Stimulated activated CD4-positive, alpha-beta T cell treated with anti-CD3 and anti-CD28 coated beads, Interleukin-2, amount 100 ng/mL, for 4 hours (primary cell): ENCODE measurements at regions not wholly inside any gene's neighbourhood (a gene's known extent, or its start where the extent isn't known, plus 50 kb on each side); places are given as distances from the start of the nearest gene placed in this dataset.

Experiments
- DNase-seq: peaks from one replicate; pipeline ENCODE4 v3.0.0-alpha.2; 2020; ENCODE audit warnings: low read depth

DNA sequence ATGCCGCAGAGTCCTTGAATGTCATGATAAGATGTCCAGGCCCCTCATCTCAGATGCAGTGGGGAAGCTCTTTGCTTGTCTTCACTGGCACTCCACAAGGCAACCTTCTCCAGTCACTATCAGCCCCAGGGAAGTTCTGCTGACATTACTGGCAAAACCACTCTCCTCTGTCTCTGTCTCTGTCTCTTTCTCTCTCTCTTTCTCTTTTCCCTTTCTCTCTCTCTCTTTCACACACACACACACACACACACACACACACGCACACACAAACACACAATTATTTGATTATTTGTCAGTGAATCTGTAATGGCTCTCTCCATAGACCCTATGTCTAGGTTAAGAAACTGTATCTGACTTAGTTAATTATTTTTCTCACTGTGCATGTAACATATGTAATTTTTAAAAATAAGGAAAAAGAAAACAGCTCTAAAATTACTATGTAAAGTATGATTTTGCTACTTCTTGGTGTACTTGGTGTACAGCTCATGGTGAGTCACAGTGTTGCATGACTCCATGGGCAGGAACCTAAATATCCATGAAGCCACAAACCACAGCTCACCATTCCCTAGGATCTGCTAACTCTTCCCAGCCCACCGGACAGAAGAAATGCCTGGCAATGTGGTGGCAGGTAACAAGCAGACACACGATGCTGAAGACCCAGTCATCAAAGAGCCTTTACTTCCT lies 594.9 kb upstream of the ID2 start:
- no peak for DNase-seq

DNA sequence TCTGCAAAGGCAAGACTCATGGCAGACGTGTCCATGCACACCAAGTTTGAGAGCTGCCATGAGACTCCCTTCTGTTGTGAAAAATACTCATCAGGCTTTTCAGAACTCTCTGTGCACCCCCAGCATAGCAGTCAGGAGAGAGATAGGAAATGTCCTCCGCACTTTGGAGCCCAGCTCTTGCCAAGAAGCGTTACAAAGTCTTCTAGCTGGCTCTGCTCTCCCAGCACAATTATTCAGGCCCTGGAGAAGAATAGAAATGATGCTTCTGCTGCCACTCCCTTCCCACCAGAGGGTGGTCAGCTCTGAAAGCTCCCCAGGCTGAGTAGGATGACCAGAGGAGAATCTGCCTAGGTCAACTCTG lies 594.4 kb upstream of the ID2 start:
- no peak for DNase-seq

DNA sequence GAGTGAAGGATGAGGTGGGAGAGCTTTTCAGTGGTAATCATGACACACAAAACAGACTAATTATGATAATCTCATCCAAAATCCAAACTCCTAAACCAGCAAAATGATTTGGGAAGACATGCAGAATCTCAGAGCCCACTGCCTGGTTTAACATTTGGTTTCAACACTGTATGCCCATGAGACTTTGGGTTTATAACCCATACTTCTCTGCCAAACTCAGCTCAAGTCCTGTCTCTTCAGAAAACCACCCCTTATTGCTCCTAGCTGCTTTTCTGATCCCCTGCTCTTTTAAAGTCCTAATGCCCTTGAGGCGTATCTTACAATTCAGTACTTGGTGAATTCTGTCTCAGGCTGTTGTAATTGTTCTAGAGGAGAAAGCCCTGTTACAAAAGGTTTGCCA lies 593.0 kb upstream of the ID2 start:
- no peak for DNase-seq

DNA sequence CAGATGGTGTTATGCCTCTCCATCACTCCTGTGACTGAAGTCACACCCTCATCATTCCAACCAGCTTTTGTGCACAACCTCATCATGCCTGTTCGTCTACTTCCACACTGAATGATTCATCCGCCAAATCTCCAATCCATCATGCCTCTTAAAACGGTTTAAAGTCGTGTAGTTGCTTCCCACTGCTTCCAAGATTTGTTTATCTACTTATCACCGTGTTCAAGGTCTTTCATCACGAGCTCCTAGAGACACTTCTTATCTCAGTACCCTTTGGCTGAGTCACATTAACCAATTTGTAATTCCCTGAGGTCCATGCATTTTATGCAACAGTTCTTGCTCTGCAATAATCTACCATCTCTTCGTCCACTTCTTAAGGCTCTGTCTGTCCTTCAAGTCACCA lies 592.3 kb upstream of the ID2 start:
- DNase-seq, result no peak

DNA sequence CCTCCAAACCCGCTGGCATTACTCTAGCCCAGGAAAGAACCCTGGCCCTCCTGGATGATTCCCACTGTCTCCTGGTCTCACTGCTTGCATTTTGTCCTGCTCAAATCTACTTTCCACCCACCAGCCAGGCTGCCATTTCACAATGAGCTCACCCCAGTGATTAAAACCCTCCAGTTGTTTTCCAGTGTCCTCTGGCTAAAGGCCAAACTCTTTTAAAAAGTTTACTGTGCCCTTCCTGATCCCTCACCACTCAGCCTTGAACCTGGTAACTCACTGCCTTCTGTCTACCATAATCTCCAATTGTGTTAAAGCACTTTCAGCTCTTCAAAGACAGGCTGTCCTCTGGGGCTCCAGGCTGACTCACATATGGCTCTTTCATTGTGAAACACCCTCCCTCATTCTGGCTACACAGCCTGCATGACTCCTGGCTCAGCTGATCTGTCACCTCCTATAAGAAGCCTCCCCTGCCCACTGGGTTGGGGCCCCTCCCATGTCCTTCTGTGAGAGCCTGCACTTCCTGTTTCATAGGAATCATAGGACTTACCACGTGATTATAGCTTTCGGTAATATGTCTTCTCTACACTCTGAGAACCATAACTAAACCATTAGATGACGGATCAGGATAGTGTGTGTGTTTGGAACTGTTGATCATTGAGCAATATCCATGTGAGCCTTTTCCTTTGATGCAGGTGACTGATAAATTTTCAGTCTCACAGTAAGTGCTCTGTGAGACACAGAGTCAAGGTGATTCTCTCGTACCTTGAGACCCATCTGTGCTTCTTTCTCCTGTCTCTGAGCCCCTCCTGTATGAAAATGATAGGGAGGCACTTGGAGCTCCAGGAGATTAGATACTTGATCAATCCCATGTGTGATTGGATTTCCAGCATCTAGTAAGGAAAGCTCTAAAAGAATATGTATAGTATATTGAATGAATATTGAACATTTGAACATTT lies 590.8 kb upstream of the ID2 start:
- no peak for DNase-seq

DNA sequence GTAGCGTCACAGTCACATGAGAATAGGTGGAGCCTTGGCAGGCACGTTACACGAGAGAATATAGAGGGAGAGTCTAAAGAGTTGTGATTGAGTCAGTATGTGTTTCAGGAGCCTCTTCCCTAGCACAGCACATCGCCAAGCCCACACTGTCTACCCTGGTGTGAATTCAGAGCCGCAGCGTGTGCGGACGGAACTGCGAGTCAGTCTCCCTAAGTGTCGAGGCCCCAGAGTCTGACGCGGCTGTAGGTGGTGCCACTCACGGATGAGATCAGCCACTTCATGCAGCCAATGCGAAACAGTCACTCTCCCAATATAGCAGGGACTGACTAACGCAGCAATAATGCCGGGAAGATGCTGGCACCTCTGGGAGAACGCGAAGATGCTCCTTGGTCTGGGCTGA lies 587.3 kb upstream of the ID2 start:
- no peak for DNase-seq

DNA sequence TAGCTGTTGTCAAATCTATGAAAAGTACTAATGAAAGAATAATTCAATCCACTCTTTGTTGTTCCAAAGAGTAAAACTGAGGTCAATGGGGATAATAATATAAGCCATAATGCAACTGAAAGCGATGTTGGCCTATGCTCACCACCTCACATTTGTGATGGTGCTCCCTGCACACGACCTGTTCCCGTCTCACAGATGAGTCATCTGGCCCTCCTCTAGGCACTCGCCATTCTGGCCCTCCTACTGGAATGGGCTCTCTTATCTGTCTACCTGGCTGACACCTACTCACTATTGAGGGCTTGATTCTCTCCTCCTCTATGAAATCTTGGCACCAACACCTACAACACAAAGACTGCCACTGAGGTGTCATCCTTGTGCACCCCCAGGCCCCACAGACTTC lies 585.9 kb upstream of the ID2 start:
- DNase-seq, result no peak

DNA sequence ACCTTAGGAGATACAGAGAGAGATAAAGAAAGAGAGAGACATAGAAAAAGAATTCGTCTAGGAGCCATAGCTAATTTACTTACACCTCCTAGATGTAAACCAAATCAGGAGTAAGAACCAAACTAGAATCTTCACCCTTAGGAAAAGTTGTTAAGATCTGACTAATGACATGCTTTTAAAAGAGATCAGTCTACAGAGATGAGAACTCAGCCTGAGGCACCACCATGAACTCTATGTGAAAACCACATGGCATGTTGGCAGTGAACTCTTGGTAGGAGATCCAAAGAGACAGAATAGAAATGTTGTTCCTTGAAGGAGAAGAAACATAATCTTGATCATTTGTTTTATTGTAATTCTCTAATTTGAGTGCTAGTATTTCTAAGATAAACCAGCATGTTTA lies 585.4 kb upstream of the ID2 start:
- no peak for DNase-seq

DNA sequence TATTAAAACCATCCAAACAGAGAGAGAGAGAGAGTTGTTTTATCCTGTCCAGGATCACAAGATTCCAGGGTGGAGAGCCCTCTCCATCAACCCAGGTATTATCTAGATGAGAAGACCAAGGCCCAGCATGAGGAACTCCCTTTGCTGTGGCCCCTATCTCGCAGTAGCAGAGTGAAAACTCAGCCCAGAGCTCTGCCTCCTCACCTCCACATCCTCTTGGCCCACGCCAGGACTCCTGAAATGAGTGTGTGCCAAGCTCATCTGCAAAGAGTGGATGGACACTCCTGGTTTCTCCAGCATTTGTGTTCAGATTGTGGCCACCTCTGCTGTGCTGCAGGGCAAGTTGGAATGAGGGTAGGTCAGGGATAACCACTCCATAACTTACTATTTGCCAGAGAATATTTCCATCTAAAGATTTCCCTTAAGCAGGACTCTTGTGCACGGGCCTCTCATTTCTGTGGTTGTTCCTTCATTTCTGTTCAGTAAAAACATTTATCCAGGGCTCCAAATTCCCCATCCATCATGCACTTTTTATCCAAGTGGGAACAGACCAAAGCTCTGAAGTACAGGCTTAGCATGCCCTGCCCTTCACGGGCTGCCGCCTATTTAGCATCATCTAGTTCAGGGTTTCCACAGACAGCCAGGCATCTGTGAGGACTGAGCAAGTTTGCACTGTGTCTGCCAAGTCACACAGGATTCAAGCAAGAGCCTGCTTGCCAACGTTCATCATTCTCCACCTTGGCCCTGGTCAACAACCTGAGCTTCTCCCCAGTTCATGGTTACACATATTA lies 583.2 kb upstream of the ID2 start:
- no peak for DNase-seq

DNA sequence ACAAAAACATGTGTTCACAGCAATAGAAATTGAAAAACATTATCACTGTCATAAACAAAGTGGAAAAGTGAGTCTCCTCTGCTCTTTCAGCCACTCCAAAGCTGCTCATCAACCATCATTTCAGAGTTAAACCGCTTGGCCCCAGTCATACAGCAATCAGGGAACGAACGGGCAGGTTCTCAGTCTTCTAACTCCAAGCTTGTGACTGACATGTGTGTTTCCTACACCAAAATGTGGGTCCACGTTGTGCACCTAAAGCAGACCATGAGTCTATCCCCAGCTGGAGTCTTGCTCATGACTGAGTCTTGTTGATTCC lies 582.6 kb upstream of the ID2 start:
- no peak for DNase-seq

DNA sequence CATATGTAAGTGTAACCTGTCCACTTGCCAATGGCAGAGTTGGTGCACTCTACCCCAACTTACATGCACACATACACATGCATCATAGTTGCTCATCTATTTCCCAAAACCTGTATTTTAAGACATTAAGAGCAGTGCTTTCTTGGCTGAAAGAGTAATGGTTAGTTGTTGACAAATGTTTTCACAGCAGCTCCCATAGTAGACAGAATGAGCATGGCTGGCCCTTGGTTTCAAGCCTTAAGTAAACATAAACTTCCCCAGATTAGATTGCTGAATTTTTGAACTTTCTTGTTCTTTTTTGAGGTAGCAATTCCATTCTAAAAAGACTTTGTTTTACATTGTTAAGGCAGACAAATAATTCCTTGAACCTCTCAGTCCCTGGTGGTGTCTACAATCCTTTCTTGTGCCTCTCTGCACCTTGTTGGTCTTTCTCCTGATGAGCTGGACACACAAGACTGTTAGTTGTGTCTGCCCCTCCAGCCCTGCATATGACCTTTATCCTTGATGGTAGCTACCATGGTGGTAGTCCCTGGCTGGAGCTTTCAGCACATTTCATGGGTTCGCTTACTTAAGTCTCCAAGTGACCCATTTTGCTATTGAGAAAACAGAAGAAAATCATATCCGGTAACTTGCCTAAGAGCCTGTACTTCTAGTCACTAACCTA lies 580.1 kb upstream of the ID2 start:
- no peak for DNase-seq

DNA sequence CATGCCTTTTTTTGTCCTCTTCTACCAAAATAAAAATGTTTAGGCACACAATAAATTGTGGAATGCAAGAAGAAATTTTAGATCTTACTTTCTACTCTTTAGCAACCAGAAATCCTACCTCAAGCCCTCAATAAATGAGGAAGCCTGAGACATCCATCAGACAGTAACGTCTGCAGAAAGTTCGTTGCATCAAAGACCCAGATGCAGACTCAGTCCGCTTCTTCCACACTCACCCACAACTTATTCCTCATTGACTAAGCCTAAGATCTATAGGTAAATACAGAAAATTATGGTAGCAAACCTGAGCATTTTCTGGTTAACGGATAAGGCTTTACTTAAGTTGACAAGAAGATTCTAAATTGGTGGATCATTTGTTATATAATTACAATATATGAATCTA lies 579.4 kb upstream of the ID2 start:
- DNase-seq, result no peak

DNA sequence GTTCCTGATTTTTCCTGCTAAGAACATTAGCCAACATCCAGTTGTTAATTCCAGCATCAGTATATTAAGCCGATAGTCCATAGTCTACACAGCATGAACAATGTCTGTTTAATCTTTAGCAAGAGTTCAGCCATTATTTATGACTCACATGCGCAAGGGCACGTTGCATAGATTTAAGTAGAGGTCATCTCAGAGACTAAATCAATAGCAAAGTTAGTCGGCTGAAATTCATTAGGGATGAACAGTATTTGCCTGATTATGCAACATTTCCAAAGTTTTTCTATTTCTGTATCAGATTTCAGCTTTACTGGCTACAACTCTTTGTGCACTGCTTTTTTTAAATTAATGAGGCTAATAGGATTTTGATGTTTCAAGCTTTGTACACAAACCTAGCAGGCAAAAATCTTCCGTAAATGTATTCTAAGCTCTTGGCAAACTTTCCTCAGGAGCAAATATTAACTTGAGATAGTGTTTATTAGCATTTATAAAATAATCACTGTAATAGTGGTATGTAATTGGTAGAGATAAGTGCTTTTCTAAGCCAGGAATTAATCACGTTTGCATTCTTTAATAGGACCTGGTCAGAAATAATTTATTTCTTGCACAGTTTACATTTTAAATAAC lies 578.7 kb upstream of the ID2 start:
- DNase-seq, result no peak

DNA sequence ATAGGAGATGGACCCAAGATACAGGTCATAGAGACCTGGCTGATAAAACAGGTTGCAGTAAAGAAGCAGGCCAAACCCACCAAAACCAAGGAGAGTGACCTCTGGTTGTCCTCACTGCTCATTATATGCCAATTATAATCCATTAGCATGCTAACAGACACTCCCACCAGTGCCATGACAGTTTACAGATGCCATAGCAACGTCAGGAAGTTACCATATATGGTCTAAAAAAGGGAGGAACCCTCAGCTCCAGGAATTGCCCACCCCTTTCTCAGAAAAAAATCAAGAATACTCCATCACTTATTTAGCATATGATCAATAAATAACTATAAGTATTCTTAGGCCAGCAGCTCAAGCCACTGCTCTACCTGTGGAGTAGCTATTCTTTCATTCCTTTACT lies 574.7 kb upstream of the ID2 start:
- DNase-seq, result no peak

DNA sequence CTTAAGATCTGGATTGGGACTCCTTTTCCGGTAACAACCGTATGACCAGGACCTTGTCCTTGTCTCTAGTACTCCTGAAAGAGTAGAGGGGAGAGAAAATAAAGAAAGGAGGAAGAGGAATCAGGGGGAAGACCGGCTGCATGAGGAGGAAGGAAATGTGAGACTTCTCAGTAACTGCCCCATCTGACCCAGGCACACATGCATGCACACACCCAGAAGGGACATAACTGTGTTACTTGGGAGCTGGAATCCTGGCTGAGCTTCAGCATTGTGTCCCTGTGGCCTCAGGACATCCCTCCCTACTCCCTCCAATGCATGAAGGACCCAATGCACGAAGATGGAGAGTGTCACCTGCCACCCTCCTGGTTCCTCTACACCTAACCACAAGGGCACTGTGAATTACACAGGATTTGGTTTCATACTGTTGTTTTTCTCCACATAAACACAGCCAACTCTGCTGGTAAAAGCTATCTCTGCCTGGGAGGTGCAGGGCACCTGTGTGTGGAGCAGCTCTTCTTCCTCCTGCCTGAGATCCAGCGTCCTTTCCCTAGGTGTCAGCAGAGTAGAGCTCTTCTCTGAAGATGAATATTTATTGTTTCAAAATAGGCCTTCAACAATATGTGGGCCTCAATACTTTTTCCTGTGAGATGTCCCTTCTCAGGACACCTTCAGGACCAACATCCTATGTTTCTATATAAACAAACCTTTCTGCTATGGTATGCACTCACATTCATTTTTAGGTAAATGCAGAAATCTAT lies 574.1 kb upstream of the ID2 start:
- DNase-seq, result no peak

DNA sequence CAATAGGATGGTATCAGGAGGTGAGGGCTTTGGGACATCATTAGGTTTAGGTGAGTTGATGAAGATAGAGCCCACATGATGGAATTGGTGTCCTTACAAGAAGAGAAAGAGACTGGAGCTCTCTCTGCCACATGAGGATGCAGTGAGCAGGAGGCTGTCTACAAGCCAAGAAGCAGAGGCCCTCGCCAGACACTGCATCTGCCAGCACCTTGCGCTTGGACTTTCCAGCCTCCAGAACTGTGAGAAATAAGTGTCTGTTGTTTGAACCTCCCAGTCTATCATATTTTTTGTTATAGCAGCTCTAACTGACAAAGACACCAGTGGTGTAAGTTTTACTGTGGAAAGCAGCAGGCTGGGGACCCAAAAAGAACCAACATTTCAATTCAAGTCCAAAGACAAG lies 571.1 kb upstream of the ID2 start:
- no peak for DNase-seq

DNA sequence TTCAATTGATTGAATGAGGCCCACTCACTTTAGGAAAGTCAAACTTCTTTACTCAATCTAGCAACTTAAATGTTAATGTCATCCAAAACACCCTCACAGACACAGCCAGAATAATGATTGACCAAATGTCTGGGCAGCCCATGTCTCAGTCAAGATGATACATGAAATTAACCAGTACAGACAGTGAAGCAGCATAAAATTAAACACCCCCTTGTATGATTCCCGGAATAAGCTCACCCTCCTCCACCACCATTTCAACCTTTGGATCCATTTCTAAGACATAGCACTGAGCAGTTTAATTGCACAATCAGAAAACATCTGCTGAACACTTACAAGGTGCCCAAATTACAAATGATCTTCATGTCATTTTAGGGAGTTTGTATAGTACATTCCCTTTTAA lies 570.7 kb upstream of the ID2 start:
- DNase-seq, result no peak

DNA sequence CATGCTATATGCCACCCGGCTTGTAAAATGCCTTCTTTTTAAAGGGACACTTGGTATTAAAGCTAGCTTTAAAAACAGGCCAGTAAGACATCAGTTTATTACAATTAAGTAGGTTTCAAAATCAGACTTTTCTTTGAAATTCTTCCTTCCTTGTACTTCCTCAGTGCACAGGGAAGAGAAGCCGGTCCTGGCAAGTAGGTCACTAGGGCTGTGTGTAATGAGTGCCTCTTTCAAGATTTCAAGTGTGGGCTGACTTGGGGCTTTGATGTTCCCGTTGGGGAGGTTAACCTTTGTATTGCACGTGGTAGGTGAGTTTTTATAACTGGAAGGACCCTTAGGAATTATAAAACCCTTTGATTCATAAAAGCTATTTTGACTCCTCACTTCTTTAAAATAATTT lies 566.4 kb upstream of the ID2 start:
- no peak for DNase-seq

DNA sequence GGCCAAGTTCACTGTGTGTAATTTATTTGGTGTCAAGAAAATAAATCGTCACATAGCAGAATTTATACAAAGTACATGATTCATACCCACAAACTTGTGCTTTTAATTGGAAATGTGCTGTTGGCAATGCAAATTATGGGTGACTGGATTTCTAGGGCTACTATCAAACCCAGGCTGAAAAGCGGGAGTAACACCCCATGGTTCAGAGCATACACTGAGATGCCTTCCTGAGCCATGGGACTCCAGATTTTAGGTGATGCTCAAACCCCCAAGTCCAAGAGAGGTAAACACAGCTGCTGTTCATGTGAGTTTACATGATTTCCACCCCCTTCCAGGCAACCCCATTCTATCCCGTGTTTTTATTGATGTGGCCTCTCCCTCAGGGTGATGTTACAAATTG lies 565.9 kb upstream of the ID2 start:
- DNase-seq, result no peak

DNA sequence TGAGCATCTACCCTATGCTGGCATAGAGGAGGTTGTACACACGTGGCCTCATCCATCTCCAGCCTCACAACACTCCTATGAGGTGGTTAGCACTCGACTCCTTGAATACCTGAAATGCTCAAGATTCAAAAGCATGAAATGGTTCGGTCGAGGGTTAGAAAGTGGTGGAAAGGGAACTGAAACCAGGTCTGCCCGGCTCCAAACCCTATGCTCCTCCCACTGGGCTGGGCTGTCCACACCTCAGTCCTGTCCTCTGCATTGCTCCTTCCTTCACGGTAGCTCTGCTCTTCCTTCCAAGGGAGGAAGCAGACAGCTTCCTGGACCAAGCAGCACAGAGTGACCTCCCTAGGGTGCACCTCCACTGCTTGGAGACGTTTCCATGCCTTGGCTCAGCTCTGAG lies 565.2 kb upstream of the ID2 start:
- no peak for DNase-seq
